HCT116 (cell line): ENCODE measurements at regions not wholly inside any gene's neighbourhood (a gene's known extent, or its start where the extent isn't known, plus 50 kb on each side); places are given as distances from the start of the nearest gene placed in this dataset.

Experiments used
- CBX3 ChIP-seq: IDR thresholded peaks from 2 replicates; pipeline ENCODE4 v1.6.1; 2012; ENCODE audit warnings: low read depth
- CTCF ChIP-seq, 3 experiments: fragments of 200-600 bp in 1 of 3; sonication (generic) in 1 of 3; IDR thresholded peaks in 2 of 3; conservative IDR thresholded peaks in 1 of 3; 2 replicates each; pipeline ENCODE4 v1.5.1; 2012 to 2017; ENCODE audit warnings: low read depth in 2 of 3, low read length in 2 of 3, antibody characterized with exemption in 1 of 3, borderline replicate concordance in 1 of 3, control low read depth in 1 of 3, mild to moderate bottlenecking in 1 of 3, mixed read lengths in 1 of 3, mixed run types in 1 of 3, moderate library complexity in 1 of 3; ENCODE audit not compliant: insufficient read depth in 1 of 3
- MAX ChIP-seq: IDR thresholded peaks from 2 replicates; pipeline ENCODE4 v1.6.1; 2012
- REST ChIP-seq: IDR thresholded peaks from 2 replicates; pipeline ENCODE4 v1.6.1; 2012; ENCODE audit warnings: low read depth
- SP1 ChIP-seq: IDR thresholded peaks from 2 replicates; pipeline ENCODE4 v1.6.1; 2012; ENCODE audit warnings: low read depth

GRCh38 chr5:136457390-136458013 is 92.2 kb upstream of the TRPC7 start:
- TF ChIP-seq CTCF (IDR thresholded peaks at IDR 0.05 in 2 of 3, conservative IDR thresholded peaks at IDR 0.05 in 1 of 3; ENCODE audit: borderline replicate concordance in 1 of 3, insufficient read depth in 1 of 3, low read depth in 2 of 3, low read length in 2 of 3) = no peak
- TF ChIP-seq REST = no peak
- TF ChIP-seq MAX = no peak
- TF ChIP-seq SP1 = no peak
- TF ChIP-seq CBX3 = no peak
